HL-60 (cell line): ENCODE measurements at regions not wholly inside any gene's neighbourhood (a gene's known extent, or its start where the extent isn't known, plus 50 kb on each side); places are given as distances from the start of the nearest gene placed in this dataset.
"Not testable (repeated sequence)": the region's sequence is repeated elsewhere in the genome, so short reads cannot be mapped to it uniquely, and the experiment has no call there.

Experiments
- TF ChIP-seq, protein P1 (sequence below): IDR thresholded peaks from 2 replicates; pipeline ENCODE4 v1.6.1; 2012; ENCODE audit warnings: low read depth; ENCODE audit not compliant: insufficient replicate concordance
- TF ChIP-seq, protein P2 (sequence below): IDR thresholded peaks from one replicate; pipeline ENCODE4 v1.5.1; 2011; ENCODE audit warnings: low read length, control low read depth, inconsistent platforms; ENCODE audit not compliant: insufficient read depth

DNA sequence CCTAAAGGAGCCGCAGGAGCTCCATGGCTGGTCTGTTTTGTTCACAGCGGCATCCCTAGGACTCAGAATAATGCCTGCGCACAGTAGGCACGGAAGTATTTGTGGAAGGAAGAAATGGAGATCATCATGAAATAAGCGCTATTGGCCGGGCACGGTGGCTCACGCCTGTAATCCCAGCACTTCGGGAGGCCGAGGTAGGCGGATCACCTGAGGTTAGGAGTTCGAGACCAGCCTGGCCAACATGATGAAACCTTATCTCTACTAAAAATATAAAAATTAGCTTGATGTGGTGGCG is 175.5 kb upstream of the CIBAR2 start:
- TF ChIP-seq, protein P1, sequence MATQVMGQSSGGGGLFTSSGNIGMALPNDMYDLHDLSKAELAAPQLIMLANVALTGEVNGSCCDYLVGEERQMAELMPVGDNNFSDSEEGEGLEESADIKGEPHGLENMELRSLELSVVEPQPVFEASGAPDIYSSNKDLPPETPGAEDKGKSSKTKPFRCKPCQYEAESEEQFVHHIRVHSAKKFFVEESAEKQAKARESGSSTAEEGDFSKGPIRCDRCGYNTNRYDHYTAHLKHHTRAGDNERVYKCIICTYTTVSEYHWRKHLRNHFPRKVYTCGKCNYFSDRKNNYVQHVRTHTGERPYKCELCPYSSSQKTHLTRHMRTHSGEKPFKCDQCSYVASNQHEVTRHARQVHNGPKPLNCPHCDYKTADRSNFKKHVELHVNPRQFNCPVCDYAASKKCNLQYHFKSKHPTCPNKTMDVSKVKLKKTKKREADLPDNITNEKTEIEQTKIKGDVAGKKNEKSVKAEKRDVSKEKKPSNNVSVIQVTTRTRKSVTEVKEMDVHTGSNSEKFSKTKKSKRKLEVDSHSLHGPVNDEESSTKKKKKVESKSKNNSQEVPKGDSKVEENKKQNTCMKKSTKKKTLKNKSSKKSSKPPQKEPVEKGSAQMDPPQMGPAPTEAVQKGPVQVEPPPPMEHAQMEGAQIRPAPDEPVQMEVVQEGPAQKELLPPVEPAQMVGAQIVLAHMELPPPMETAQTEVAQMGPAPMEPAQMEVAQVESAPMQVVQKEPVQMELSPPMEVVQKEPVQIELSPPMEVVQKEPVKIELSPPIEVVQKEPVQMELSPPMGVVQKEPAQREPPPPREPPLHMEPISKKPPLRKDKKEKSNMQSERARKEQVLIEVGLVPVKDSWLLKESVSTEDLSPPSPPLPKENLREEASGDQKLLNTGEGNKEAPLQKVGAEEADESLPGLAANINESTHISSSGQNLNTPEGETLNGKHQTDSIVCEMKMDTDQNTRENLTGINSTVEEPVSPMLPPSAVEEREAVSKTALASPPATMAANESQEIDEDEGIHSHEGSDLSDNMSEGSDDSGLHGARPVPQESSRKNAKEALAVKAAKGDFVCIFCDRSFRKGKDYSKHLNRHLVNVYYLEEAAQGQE: not testable (repeated sequence)
- TF ChIP-seq, protein P2, sequence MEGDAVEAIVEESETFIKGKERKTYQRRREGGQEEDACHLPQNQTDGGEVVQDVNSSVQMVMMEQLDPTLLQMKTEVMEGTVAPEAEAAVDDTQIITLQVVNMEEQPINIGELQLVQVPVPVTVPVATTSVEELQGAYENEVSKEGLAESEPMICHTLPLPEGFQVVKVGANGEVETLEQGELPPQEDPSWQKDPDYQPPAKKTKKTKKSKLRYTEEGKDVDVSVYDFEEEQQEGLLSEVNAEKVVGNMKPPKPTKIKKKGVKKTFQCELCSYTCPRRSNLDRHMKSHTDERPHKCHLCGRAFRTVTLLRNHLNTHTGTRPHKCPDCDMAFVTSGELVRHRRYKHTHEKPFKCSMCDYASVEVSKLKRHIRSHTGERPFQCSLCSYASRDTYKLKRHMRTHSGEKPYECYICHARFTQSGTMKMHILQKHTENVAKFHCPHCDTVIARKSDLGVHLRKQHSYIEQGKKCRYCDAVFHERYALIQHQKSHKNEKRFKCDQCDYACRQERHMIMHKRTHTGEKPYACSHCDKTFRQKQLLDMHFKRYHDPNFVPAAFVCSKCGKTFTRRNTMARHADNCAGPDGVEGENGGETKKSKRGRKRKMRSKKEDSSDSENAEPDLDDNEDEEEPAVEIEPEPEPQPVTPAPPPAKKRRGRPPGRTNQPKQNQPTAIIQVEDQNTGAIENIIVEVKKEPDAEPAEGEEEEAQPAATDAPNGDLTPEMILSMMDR: not testable (repeated sequence)
